H1 (cell line): ENCODE measurements at regions not wholly inside any gene's neighbourhood (a gene's known extent, or its start where the extent isn't known, plus 50 kb on each side); places are given as distances from the start of the nearest gene placed in this dataset.

Source experiments
- CTCF ChIA-PET: fragments of 300-600 bp; sonication (Branson Sonifier 250); formaldehyde crosslinking; loops from one replicate; lab custom pipeline; 2021; ENCODE audit not compliant: partially characterized antibody; lab: Charles Lee
- POLR2A ChIA-PET: fragments of 300-600 bp; sonication (Branson Sonifier 250); formaldehyde crosslinking; loops from one replicate; lab custom pipeline; 2021; ENCODE audit warnings: inconsistent platforms; ENCODE audit not compliant: partially characterized antibody; lab: Charles Lee
- DNase-seq, 2 experiments: peaks; one replicate each; pipeline versions ENCODE4 v3.0.0 to v3.0.0-alpha.2; 2010 to 2022; ENCODE audit warnings: low spot score in 2 of 2, low read depth in 1 of 2, mixed read lengths in 1 of 2
- FAIRE-seq: peaks from 2 replicates; lab custom pipeline; 2011; peaks lifted over from hg19 to GRCh38; lab: Jason Lieb, UNC
- H2AFZ ChIP-seq: 2 replicates; pipeline ENCODE4 v1.8.1; 2012; ENCODE audit warnings: low read length, inconsistent platforms
- H2AK5ac ChIP-seq: 2 replicates; pipeline ENCODE4 v1.6.1; 2013; ENCODE audit warnings: low read depth, low read length
- H2BK120ac ChIP-seq: replicated peaks from 2 replicates; pipeline ENCODE3; 2013; ENCODE audit warnings: low read depth, low read length, inconsistent platforms
- H2BK12ac ChIP-seq: 2 replicates; pipeline ENCODE4 v1.6.1; 2013; ENCODE audit warnings: low read depth, low read length
- H2BK15ac ChIP-seq: 2 replicates; pipeline ENCODE4 v1.6.1; 2013; ENCODE audit warnings: low read length
- H2BK20ac ChIP-seq: 2 replicates; pipeline ENCODE4 v1.6.1; 2013; ENCODE audit warnings: low read length
- H2BK5ac ChIP-seq: 2 replicates; pipeline ENCODE4 v1.6.1; 2013; ENCODE audit warnings: low read depth, low read length
- H3K14ac ChIP-seq: 2 replicates; pipeline ENCODE4 v1.6.1; 2013; ENCODE audit warnings: inconsistent platforms; ENCODE audit not compliant: insufficient read length
- H3K18ac ChIP-seq: 2 replicates; pipeline ENCODE4 v1.6.1; 2013; ENCODE audit warnings: low read length; ENCODE audit errors: extremely low read depth
- H3K23ac ChIP-seq: 2 replicates; pipeline ENCODE4 v1.6.1; 2013; ENCODE audit warnings: inconsistent platforms; ENCODE audit not compliant: insufficient read length
- H3K23me2 ChIP-seq: 2 replicates; pipeline ENCODE4 v1.6.1; 2013; ENCODE audit warnings: low read depth, low read length
- H3K27ac ChIP-seq: 2 replicates; pipeline ENCODE4 v1.6.1; 2011; ENCODE audit warnings: low read depth, low read length, inconsistent platforms
- H3K27me3 ChIP-seq, 4 experiments: replicated peaks in 1 of 4; 1 replicate in 1 of 4; 2 replicates in 3 of 4; pipeline versions ENCODE4 v1.6.1 to v1.8.1; 2011 to 2013; ENCODE audit warnings: low read length in 3 of 4, mild to moderate bottlenecking in 3 of 4, inconsistent platforms in 2 of 4, mixed read lengths in 2 of 4, moderate library complexity in 1 of 4; ENCODE audit not compliant: control insufficient read depth in 3 of 4, insufficient read depth in 3 of 4; ENCODE audit errors: extremely low read depth in 1 of 4
- H3K36me3 ChIP-seq, 4 experiments: 2 replicates each; pipeline versions ENCODE4 v1.6.1 to v1.8.1; 2011 to 2013; ENCODE audit warnings: mild to moderate bottlenecking in 4 of 4, low read length in 3 of 4, moderate library complexity in 2 of 4, control low read depth in 1 of 4, inconsistent platforms in 1 of 4; ENCODE audit not compliant: insufficient read depth in 4 of 4, control insufficient read depth in 2 of 4
- H3K4ac ChIP-seq: replicated peaks from 2 replicates; pipeline ENCODE3; 2013; ENCODE audit warnings: low read length, low read depth, mixed read lengths, inconsistent platforms; ENCODE audit not compliant: insufficient read length
- H3K4me1 ChIP-seq, 4 experiments: replicated peaks in 1 of 4; 1 replicate in 1 of 4; 2 replicates in 3 of 4; pipeline versions ENCODE4 v1.6.1 to v1.8.1; 2011 to 2013; ENCODE audit warnings: low read length in 3 of 4, inconsistent platforms in 2 of 4, mixed read lengths in 1 of 4; ENCODE audit not compliant: insufficient read depth in 4 of 4, control insufficient read depth in 3 of 4
- H3K4me2 ChIP-seq, 2 experiments: 2 replicates each; pipeline versions ENCODE4 v1.6.1 to v1.8.1; 2011 to 2013; ENCODE audit warnings: low read depth in 2 of 2, low read length in 2 of 2, control low read depth in 1 of 2, inconsistent platforms in 1 of 2, mild to moderate bottlenecking in 1 of 2; ENCODE audit not compliant: insufficient read depth in 1 of 2
- H3K4me3 ChIP-seq, 4 experiments: fragments of 200-600, 300-600 bp in 1 of 4; sonication (generic), shearing (Covaris generic), sonication (Bioruptor Twin) in 1 of 4; 2 replicates each; pipeline versions ENCODE4 v1.5.1 to v1.8.1; 2011 to 2016; ENCODE audit warnings: low read length in 4 of 4, low read depth in 3 of 4, control low read depth in 2 of 4, inconsistent platforms in 2 of 4, mild to moderate bottlenecking in 2 of 4, mixed read lengths in 1 of 4, moderate library complexity in 1 of 4; ENCODE audit not compliant: insufficient read depth in 2 of 4; ENCODE audit errors: extremely low read depth in 1 of 4
- H3K56ac ChIP-seq: replicated peaks from 2 replicates; pipeline ENCODE3; 2013; ENCODE audit warnings: low read depth, mild to moderate bottlenecking, mixed read lengths, low read length, inconsistent platforms; ENCODE audit not compliant: insufficient read length
- H3K79me1 ChIP-seq: 2 replicates; pipeline ENCODE4 v1.6.1; 2013; ENCODE audit warnings: low read depth, low read length, control low read depth
- H3K79me2 ChIP-seq, 2 experiments: 2 replicates each; pipeline versions ENCODE4 v1.6.1 to v1.8.1; 2012 to 2013; ENCODE audit warnings: low read length in 2 of 2, mild to moderate bottlenecking in 2 of 2, inconsistent platforms in 1 of 2; ENCODE audit not compliant: insufficient read depth in 2 of 2, control insufficient read depth in 1 of 2
- H3K9ac ChIP-seq, 4 experiments: replicated peaks in 1 of 4; 1 replicate in 1 of 4; 2 replicates in 3 of 4; pipeline versions ENCODE4 v1.6.1 to v1.8.1; 2011 to 2013; ENCODE audit warnings: low read depth in 3 of 4, low read length in 3 of 4, control low read depth in 2 of 4, mild to moderate bottlenecking in 2 of 4, moderate library complexity in 2 of 4, inconsistent platforms in 1 of 4; ENCODE audit errors: extremely low read depth in 1 of 4
- H3K9me3 ChIP-seq, 2 experiments: 2 replicates each; pipeline versions ENCODE4 v1.6.1 to v1.8.1; 2012 to 2013; ENCODE audit warnings: mild to moderate bottlenecking in 2 of 2, moderate library complexity in 2 of 2, control low read depth in 1 of 2, inconsistent platforms in 1 of 2, low read depth in 1 of 2, low read length in 1 of 2, mixed read lengths in 1 of 2; ENCODE audit not compliant: insufficient read depth in 2 of 2
- H4K20me1 ChIP-seq, 2 experiments: replicated peaks in 1 of 2; 2 replicates each; pipeline versions ENCODE3 to v1.8.1; 2011 to 2013; ENCODE audit warnings: inconsistent platforms in 2 of 2, low read length in 2 of 2, mild to moderate bottlenecking in 1 of 2; ENCODE audit not compliant: insufficient read depth in 2 of 2, control insufficient read depth in 1 of 2
- H4K5ac ChIP-seq: 2 replicates; pipeline ENCODE4 v1.6.1; 2013; ENCODE audit warnings: low read length, low read depth, mixed read lengths, inconsistent platforms; ENCODE audit not compliant: insufficient read length
- H4K8ac ChIP-seq: 2 replicates; pipeline ENCODE4 v1.8.0; 2013; ENCODE audit warnings: mild to moderate bottlenecking, moderate library complexity, low read length, inconsistent platforms; ENCODE audit not compliant: insufficient read depth; ENCODE audit errors: extremely low read depth
- H4K91ac ChIP-seq: replicated peaks from 2 replicates; pipeline ENCODE3; 2013; ENCODE audit warnings: low read length, mixed read lengths, inconsistent platforms; ENCODE audit not compliant: insufficient read length
- BCL11A ChIP-seq, 2 experiments: IDR thresholded peaks; one replicate each; pipeline ENCODE4 v1.6.1; 2011; ENCODE audit warnings: low read depth in 2 of 2, low read length in 2 of 2, mild to moderate bottlenecking in 2 of 2
- CEBPB ChIP-seq: IDR thresholded peaks from 2 replicates; pipeline ENCODE4 v1.6.1; 2012; ENCODE audit warnings: low read depth, low read length
- FOSL1 ChIP-seq: IDR thresholded peaks from 2 replicates; pipeline ENCODE4 v1.6.1; 2011; ENCODE audit warnings: mild to moderate bottlenecking, low read depth, low read length, moderate library complexity; ENCODE audit not compliant: insufficient read depth
- HDAC6 ChIP-seq: IDR thresholded peaks from one replicate; pipeline ENCODE4 v1.7.1; 2012; ENCODE audit warnings: low read depth, mild to moderate bottlenecking, inconsistent platforms, low read length, moderate library complexity
- KDM5A ChIP-seq: fragments of 200-600 bp; IDR thresholded peaks from 2 replicates; pipeline ENCODE4 v1.7.1; 2012; ENCODE audit warnings: mild to moderate bottlenecking, low read length, inconsistent platforms, mixed read lengths
- RAD21 ChIP-seq, 2 experiments: IDR thresholded peaks in 1 of 2; conservative IDR thresholded peaks in 1 of 2; 2 replicates each; pipeline ENCODE4 v1.6.1; 2011; ENCODE audit warnings: low read depth in 2 of 2, low read length in 2 of 2, improper control_type of control experiment in 1 of 2, inconsistent platforms in 1 of 2, mild to moderate bottlenecking in 1 of 2, moderate library complexity in 1 of 2
- RFX5 ChIP-seq: IDR thresholded peaks from 2 replicates; pipeline ENCODE4 v1.6.1; 2011; ENCODE audit warnings: low read depth, low read length, improper control_type of control experiment, borderline replicate concordance
- SP1 ChIP-seq: IDR thresholded peaks from 2 replicates; pipeline ENCODE4 v1.6.1; 2011; ENCODE audit warnings: low read depth, low read length
- WGBS, 2 experiments: shearing (Covaris generic) in 1 of 2; methylation state at CpG; one replicate each; pipeline versions ENCODE4 v1.1.6 to v1.1.7; 2013 to 2015; ENCODE audit warnings: low lambda C conversion rate in 2 of 2, mixed read lengths in 2 of 2, inconsistent platforms in 1 of 2, low coverage in 1 of 2, missing lambda C conversion rate in 1 of 2; ENCODE audit not compliant: insufficient replicate concordance in 2 of 2, insufficient coverage in 1 of 2, insufficient read length in 1 of 2; ENCODE audit errors: extremely low coverage in 1 of 2, missing lambda C conversion rate in 1 of 2; 5-methylcytosine and 5-hydroxymethylcytosine counted together
- TF ChIP-seq, protein P1 (sequence below), 3 experiments: IDR thresholded peaks; 1 replicate in 2 of 3; 2 replicates in 1 of 3; pipeline versions ENCODE4 v1.5.1 to v1.6.1; 2011; ENCODE audit warnings: low read length in 3 of 3, mild to moderate bottlenecking in 3 of 3, inconsistent platforms in 2 of 3, low read depth in 1 of 3, moderate library complexity in 1 of 3; ENCODE audit not compliant: insufficient read depth in 1 of 3; ENCODE audit errors: control extremely low read depth in 1 of 3

- H3K4me1 ChIP-seq = no peaks in the 10 kb centered on the region
- DNase-seq (no peak), FAIRE-seq (no peak)
- no peaks in the 10 kb centered on the region for H3K36me3 ChIP-seq
- H2BK20ac ChIP-seq = no peak overlapping the region
- H2BK15ac ChIP-seq = no peak overlapping the region
- H3K79me2 ChIP-seq = no peaks in the 10 kb centered on the region
- no peak for TF ChIP-seq RAD21 (IDR thresholded peaks at IDR 0.05 in 1 of 2, conservative IDR thresholded peaks at IDR 0.05 in 1 of 2; ENCODE audit: low read depth in 2 of 2, low read length in 2 of 2)
- TF ChIP-seq, protein P1, sequence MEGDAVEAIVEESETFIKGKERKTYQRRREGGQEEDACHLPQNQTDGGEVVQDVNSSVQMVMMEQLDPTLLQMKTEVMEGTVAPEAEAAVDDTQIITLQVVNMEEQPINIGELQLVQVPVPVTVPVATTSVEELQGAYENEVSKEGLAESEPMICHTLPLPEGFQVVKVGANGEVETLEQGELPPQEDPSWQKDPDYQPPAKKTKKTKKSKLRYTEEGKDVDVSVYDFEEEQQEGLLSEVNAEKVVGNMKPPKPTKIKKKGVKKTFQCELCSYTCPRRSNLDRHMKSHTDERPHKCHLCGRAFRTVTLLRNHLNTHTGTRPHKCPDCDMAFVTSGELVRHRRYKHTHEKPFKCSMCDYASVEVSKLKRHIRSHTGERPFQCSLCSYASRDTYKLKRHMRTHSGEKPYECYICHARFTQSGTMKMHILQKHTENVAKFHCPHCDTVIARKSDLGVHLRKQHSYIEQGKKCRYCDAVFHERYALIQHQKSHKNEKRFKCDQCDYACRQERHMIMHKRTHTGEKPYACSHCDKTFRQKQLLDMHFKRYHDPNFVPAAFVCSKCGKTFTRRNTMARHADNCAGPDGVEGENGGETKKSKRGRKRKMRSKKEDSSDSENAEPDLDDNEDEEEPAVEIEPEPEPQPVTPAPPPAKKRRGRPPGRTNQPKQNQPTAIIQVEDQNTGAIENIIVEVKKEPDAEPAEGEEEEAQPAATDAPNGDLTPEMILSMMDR (IDR thresholded peaks at IDR 0.05; ENCODE audit: control extremely low read depth in 1 of 3, insufficient read depth in 1 of 3, low read depth in 1 of 3, low read length in 3 of 3) = no peak
- TF ChIP-seq FOSL1 = no peak
- no peak for TF ChIP-seq CEBPB
- no peak for TF ChIP-seq KDM5A
- TF ChIP-seq BCL11A (IDR thresholded peaks at IDR 0.05; ENCODE audit: low read depth in 2 of 2, low read length in 2 of 2) = no peak
- TF ChIP-seq HDAC6 = no peak
- TF ChIP-seq SP1 = no peak
- no peak for TF ChIP-seq RFX5
- no peak overlapping the region for H2BK5ac ChIP-seq
- H3K9me3 ChIP-seq = no peaks in the 10 kb centered on the region
- H3K18ac ChIP-seq = no peak overlapping the region
- H3K4me2 ChIP-seq = no peak overlapping the region
- no peak overlapping the region for H3K27ac ChIP-seq
- no peaks in the 10 kb centered on the region for H3K27me3 ChIP-seq
- no peak overlapping the region for H3K4ac ChIP-seq
- H3K79me1 ChIP-seq = no peaks in the 10 kb centered on the region
- H2AFZ ChIP-seq = no peak overlapping the region
- H4K8ac ChIP-seq = no peak overlapping the region
- no peaks in the 10 kb centered on the region for H4K20me1 ChIP-seq
- H3K4me3 ChIP-seq = no peak overlapping the region
- H2AK5ac ChIP-seq = no peak overlapping the region
- no peak overlapping the region for H2BK12ac ChIP-seq
- ChIA-PET CTCF (interaction anchor here (1.0 kb wide), 1 partner anchor 110 kb away, joined by 3 read pairs; no protein-coding TSS in a partner anchor), POLR2A (no interaction called here)
- 88% methylated on average over 4 of the region's 4 CpGs; no CpG with 5 or more reads in 1 of the 2 experiments for WGBS, 2 experiments
- peaks cover 2% of the 10 kb centered on the region; the same call in 1 of the 2 replicates for H3K23me2 ChIP-seq
- no peak overlapping the region for H3K56ac ChIP-seq
- no peak overlapping the region for H4K91ac ChIP-seq
- no peak overlapping the region for H3K23ac ChIP-seq
- no peak overlapping the region for H3K14ac ChIP-seq
- H4K5ac ChIP-seq = no peak overlapping the region
- H3K9ac ChIP-seq = no peak overlapping the region
- no peak overlapping the region for H2BK120ac ChIP-seq
Observed at GRCh38 chr14:98501836-98502235, 770.2 kb downstream of the BCL11B start.
